GM12878 (cell line): ENCODE measurements at regions not wholly inside any gene's neighbourhood (a gene's known extent, or its start where the extent isn't known, plus 50 kb on each side); places are given as distances from the start of the nearest gene placed in this dataset.

Source experiments
- ATAC-seq: fragments of 200-7000 bp; cut with Tn5 transposase; 3 replicates; pipeline ENCODE4 v1.9.1; 2020; ENCODE audit warnings: mild to moderate bottlenecking, moderate library complexity
- BruUV-seq: library from RNA; stranded (reverse); fragments of 400-500 nt; replicated peaks from 2 replicates; lab custom pipeline; 2021; lab: Mats Ljungman, UMichigan
- CTCF ChIA-PET: fragments of 300-600 bp; sonication (Branson Sonifier 250); formaldehyde crosslinking; extraction: SDS; loops from one replicate; lab custom pipeline; 2021; ENCODE audit warnings: inconsistent platforms; lab: Yijun Ruan, JAX
- POLR2A ChIA-PET: fragments of 350-600 bp; formaldehyde crosslinking; extraction: SDS; loops from one replicate; lab custom pipeline; 2021; ENCODE audit warnings: inconsistent platforms; lab: Charles Lee
- RAD21 ChIA-PET: fragments of 300-600 bp; sonication (Branson Sonifier 250); formaldehyde crosslinking; loops from one replicate; lab custom pipeline; 2023; ENCODE audit warnings: antibody characterized with exemption; ENCODE audit not compliant: unreplicated experiment; lab: Charles Lee
- SMC1A ChIA-PET: fragments of 300-600 bp; sonication (Branson Sonifier 250); formaldehyde crosslinking; loops from one replicate; lab custom pipeline; 2023; ENCODE audit not compliant: unreplicated experiment, uncharacterized antibody; lab: Charles Lee
- DNase-seq: peaks from one replicate; pipeline ENCODE4 v3.0.0-alpha.2; 2011; ENCODE audit warnings: low read depth, low spot score
- FAIRE-seq: peaks from 3 replicates; lab custom pipeline; 2011; peaks lifted over from hg19 to GRCh38; lab: Jason Lieb, UNC
- H2AFZ ChIP-seq: 2 replicates; pipeline ENCODE4 v1.6.0; 2011; ENCODE audit warnings: low read depth, low read length, control low read depth; ENCODE audit not compliant: control insufficient read depth
- H3K27ac ChIP-seq: 2 replicates; pipeline ENCODE4 v1.5.1; 2011; ENCODE audit warnings: control low read depth; ENCODE audit not compliant: control insufficient read depth, insufficient read depth
- H3K27me3 ChIP-seq, 2 experiments: replicated peaks in 1 of 2; 2 replicates each; pipeline versions ENCODE4 v1.6.0 to v1.6.1; 2011; ENCODE audit warnings: low read length in 1 of 2; ENCODE audit not compliant: control insufficient read depth in 2 of 2, insufficient read depth in 2 of 2
- H3K36me3 ChIP-seq, 2 experiments: 2 replicates each; pipeline ENCODE4 v1.5.1; 2011; ENCODE audit warnings: low read length in 1 of 2; ENCODE audit not compliant: control insufficient read depth in 2 of 2, insufficient read depth in 2 of 2
- H3K4me1 ChIP-seq: 2 replicates; pipeline ENCODE4 v1.6.1; 2011; ENCODE audit warnings: mild to moderate bottlenecking, low read length, moderate library complexity, mixed read lengths; ENCODE audit not compliant: control insufficient read depth, insufficient read depth
- H3K4me2 ChIP-seq: 2 replicates; pipeline ENCODE4 v1.6.0; 2011; ENCODE audit warnings: control low read depth; ENCODE audit not compliant: control insufficient read depth, insufficient read depth
- H3K4me3 ChIP-seq: fragments of 200-600 bp; sonication (generic); 2 replicates; pipeline ENCODE4 v1.5.1; 2016
- H3K79me2 ChIP-seq: 2 replicates; pipeline ENCODE4 v1.6.0; 2011; ENCODE audit warnings: low read length; ENCODE audit not compliant: control insufficient read depth, insufficient read depth
- H3K9ac ChIP-seq: 2 replicates; pipeline ENCODE4 v1.8.0; 2011; ENCODE audit warnings: low read length, control low read depth, mixed read lengths; ENCODE audit not compliant: control insufficient read depth, insufficient read depth
- H3K9me3 ChIP-seq: replicated peaks from 3 replicates; pipeline ENCODE4 v1.5.1; 2011; ENCODE audit warnings: mild to moderate bottlenecking, low read length; ENCODE audit not compliant: control insufficient read depth, insufficient read depth
- H4K20me1 ChIP-seq: 2 replicates; pipeline ENCODE4 v1.6.0; 2011; ENCODE audit not compliant: control insufficient read depth, insufficient read depth
- BRCA1 ChIP-seq: IDR thresholded peaks from 2 replicates; pipeline ENCODE4 v1.6.1; 2011; ENCODE audit warnings: low read depth, low read length, improper control_type of control experiment
- ESRRA ChIP-seq: IDR thresholded peaks from 2 replicates; pipeline ENCODE4 v1.6.1; 2012; ENCODE audit warnings: mild to moderate bottlenecking, low read length, improper control_type of control experiment
- EZH2 ChIP-seq: IDR thresholded peaks from 2 replicates; pipeline ENCODE4 v1.6.1; 2012; ENCODE audit warnings: low read depth, mild to moderate bottlenecking, control low read depth, inconsistent platforms, low read length, borderline replicate concordance; ENCODE audit not compliant: control insufficient read depth
- JUNB ChIP-seq: IDR thresholded peaks from 2 replicates; pipeline ENCODE4 v1.6.1; 2016; ENCODE audit warnings: antibody characterized with exemption, mild to moderate bottlenecking
- JUND ChIP-seq: IDR thresholded peaks from 2 replicates; pipeline ENCODE4 v1.6.1; 2012; ENCODE audit warnings: low read depth, mild to moderate bottlenecking, low read length, improper control_type of control experiment, moderate library complexity
- MEF2A ChIP-seq: IDR thresholded peaks from 2 replicates; pipeline ENCODE4 v1.6.1; 2011; ENCODE audit warnings: low read depth, mild to moderate bottlenecking, low read length, moderate library complexity; ENCODE audit not compliant: insufficient read depth
- MEF2B ChIP-seq: fragments of 450-650 bp; IDR thresholded peaks from 2 replicates; pipeline ENCODE4 v1.6.1; 2018; ENCODE audit warnings: mild to moderate bottlenecking, moderate library complexity; ENCODE audit not compliant: partially characterized antibody, poor library complexity, severe bottlenecking
- NFYB ChIP-seq: IDR thresholded peaks from 2 replicates; pipeline ENCODE4 v1.6.1; 2011; ENCODE audit warnings: low read depth, mild to moderate bottlenecking, low read length, improper control_type of control experiment, moderate library complexity; ENCODE audit not compliant: insufficient read depth
- RAD21 ChIP-seq: IDR thresholded peaks from 2 replicates; pipeline ENCODE4 v1.6.1; 2011; ENCODE audit warnings: mild to moderate bottlenecking, low read depth, low read length, moderate library complexity; ENCODE audit not compliant: insufficient read depth
- RB1 ChIP-seq: fragments of 450-650 bp; formaldehyde crosslinking; IDR thresholded peaks from 2 replicates; pipeline ENCODE4 v1.6.1; 2017; ENCODE audit warnings: mild to moderate bottlenecking, borderline replicate concordance
- RBBP5 ChIP-seq: fragments of 200-600 bp; sonication (generic); conservative IDR thresholded peaks from 2 replicates; pipeline ENCODE4 v1.6.1; 2016
- SRF ChIP-seq, 2 experiments: IDR thresholded peaks; 2 replicates each; pipeline ENCODE4 v1.6.1; 2011; ENCODE audit warnings: low read depth in 2 of 2, low read length in 2 of 2, mild to moderate bottlenecking in 1 of 2, moderate library complexity in 1 of 2
- STAT1 ChIP-seq: fragments of 450-650 bp; conservative IDR thresholded peaks from 2 replicates; pipeline ENCODE4 v1.6.1; 2014; ENCODE audit warnings: antibody characterized with exemption, mild to moderate bottlenecking
- ZNF384 ChIP-seq: IDR thresholded peaks from 2 replicates; pipeline ENCODE4 v1.6.1; 2012; ENCODE audit warnings: low read depth, mild to moderate bottlenecking, low read length, improper control_type of control experiment, borderline replicate concordance
- WGBS: methylation state at CpG from one replicate; pipeline ENCODE4 v1.1.6; 2016; ENCODE audit warnings: low lambda C conversion rate; ENCODE audit not compliant: insufficient replicate concordance, insufficient coverage; ENCODE audit errors: missing lambda C conversion rate; 5-methylcytosine and 5-hydroxymethylcytosine counted together
- in situ Hi-C: fragments of 300-500 bp; cut with MboI; formaldehyde crosslinking; loops from 9 replicates; pipeline ENCODE4 v1.14.3; 2018; ENCODE audit warnings: mixed read lengths
- intact Hi-C: fragments of 100-400 bp; cut with micrococcal nuclease; formaldehyde crosslinking; loops from one replicate; pipeline ENCODE4 v1.14.2; 2022; ENCODE audit not compliant: unreplicated experiment
- TF ChIP-seq, protein P1 (sequence below): fragments of 450-650 bp; IDR thresholded peaks from 2 replicates; pipeline ENCODE4 v1.6.1; 2018; ENCODE audit warnings: mild to moderate bottlenecking, low read depth, moderate library complexity; ENCODE audit not compliant: partially characterized antibody

DNA sequence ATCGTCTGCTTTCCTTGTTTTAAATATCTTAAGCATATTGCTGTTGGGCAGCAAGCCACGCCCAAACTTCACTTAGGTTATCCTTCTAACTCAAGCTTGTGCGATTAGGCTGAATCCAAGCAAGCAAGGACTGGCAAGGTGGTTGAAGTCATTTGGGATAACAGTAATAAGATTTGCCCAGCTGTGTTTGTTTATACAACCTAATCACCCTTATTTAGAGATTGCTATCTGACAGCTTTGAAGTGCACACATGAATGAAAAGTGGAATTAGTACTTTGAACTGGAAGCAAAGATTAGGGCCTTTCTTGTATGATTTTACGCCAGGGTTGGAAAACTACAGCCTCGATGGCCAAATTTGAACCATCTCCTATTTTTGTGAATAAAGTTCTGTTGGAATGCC, 182.1 kb downstream of the ASB9 start:
- intact Hi-C loops (no loop called here), in situ Hi-C loops (no loop called here)
- Histone ChIP-seq H3K4me2 (no peak overlapping the region), H3K4me3 (no peak overlapping the region), H2AFZ (no peak overlapping the region), H3K27me3 (no peaks in the 10 kb centered on the region), H3K27ac (no peak overlapping the region), H3K79me2 (no peaks in the 10 kb centered on the region), H3K9me3 (no peaks in the 10 kb centered on the region), H3K4me1 (no peaks in the 10 kb centered on the region), H3K36me3 (no peaks in the 10 kb centered on the region)
- RAD21 ChIA-PET, result no interaction called here
- DNase-seq (no peak), FAIRE-seq (no peak)
- no TSS peak for BruUV-seq
- no peak for TF ChIP-seq SRF (IDR thresholded peaks at IDR 0.05; ENCODE audit: low read depth in 2 of 2, low read length in 2 of 2)
- no peak for TF ChIP-seq ESRRA
- no peak for TF ChIP-seq MEF2A
- no peak for TF ChIP-seq RB1
- no peak for TF ChIP-seq EZH2
- TF ChIP-seq RAD21, result no peak
- TF ChIP-seq, protein P1, sequence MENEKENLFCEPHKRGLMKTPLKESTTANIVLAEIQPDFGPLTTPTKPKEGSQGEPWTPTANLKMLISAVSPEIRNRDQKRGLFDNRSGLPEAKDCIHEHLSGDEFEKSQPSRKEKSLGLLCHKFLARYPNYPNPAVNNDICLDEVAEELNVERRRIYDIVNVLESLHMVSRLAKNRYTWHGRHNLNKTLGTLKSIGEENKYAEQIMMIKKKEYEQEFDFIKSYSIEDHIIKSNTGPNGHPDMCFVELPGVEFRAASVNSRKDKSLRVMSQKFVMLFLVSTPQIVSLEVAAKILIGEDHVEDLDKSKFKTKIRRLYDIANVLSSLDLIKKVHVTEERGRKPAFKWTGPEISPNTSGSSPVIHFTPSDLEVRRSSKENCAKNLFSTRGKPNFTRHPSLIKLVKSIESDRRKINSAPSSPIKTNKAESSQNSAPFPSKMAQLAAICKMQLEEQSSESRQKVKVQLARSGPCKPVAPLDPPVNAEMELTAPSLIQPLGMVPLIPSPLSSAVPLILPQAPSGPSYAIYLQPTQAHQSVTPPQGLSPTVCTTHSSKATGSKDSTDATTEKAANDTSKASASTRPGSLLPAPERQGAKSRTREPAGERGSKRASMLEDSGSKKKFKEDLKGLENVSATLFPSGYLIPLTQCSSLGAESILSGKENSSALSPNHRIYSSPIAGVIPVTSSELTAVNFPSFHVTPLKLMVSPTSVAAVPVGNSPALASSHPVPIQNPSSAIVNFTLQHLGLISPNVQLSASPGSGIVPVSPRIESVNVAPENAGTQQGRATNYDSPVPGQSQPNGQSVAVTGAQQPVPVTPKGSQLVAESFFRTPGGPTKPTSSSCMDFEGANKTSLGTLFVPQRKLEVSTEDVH, result no peak
- TF ChIP-seq JUND, result no peak
- TF ChIP-seq ZNF384, result no peak
- TF ChIP-seq MEF2B, result no peak
- TF ChIP-seq STAT1, result no peak
- no peak for TF ChIP-seq NFYB
- TF ChIP-seq JUNB, result no peak
- no peak for TF ChIP-seq RBBP5
- TF ChIP-seq BRCA1, result no peak
- TF ChIP-seq, all 136 proteins: peak for 0
- SMC1A ChIA-PET, result no interaction called here
- Histone ChIP-seq H3K9ac (no peak overlapping the region), H4K20me1 (no peaks in the 10 kb centered on the region)
- 24% methylated on average over 5 of the region's 5 CpGs for WGBS
- POLR2A ChIA-PET, result no interaction called here
- ATAC-seq, result no peak
- CTCF ChIA-PET, result no interaction called here
